ENCODE measurements at regions not wholly inside any gene's neighbourhood (a gene's known extent, or its start where the extent isn't known, plus 50 kb on each side); places are given as distances from the start of the nearest gene placed in this dataset.

DNA sequence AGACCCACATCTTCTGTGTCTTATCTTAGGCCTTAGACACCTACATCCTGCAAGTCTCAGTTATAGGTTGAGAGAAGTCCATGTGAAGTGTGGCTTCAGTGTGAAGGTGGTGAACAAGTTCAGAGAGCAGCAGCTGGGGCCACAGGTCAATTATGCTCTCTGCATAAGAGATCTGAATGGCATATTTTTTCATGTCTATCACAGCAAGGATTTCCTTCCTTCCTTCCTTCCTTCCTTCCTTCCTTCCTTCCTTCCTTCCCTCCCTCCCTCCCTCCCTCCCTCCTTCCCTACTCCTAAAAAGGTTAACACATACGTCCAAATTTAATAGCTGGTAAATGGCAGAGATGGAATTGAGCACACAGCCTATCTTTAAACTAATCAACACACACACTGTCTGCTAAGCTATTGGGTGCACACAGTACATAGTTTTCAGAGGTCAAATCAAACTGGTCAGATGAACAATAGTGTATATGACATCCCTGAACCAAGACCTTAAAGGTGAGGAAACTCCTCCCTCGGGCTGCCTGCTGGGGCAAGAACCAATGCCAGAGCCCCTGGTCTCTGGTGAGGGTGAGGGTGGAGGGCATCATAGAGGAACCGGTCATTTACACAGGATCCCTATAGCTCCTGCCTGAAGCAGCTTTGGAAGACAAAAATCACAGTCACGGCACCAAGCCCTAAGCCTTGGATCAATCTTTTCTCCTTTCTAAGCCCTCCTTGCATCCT lies 240.9 kb downstream of the ICOS start:
- no peak for DNase-seq (ENCODE audit: low read depth in 1 of 2, low spot score in 1 of 2)

DNA sequence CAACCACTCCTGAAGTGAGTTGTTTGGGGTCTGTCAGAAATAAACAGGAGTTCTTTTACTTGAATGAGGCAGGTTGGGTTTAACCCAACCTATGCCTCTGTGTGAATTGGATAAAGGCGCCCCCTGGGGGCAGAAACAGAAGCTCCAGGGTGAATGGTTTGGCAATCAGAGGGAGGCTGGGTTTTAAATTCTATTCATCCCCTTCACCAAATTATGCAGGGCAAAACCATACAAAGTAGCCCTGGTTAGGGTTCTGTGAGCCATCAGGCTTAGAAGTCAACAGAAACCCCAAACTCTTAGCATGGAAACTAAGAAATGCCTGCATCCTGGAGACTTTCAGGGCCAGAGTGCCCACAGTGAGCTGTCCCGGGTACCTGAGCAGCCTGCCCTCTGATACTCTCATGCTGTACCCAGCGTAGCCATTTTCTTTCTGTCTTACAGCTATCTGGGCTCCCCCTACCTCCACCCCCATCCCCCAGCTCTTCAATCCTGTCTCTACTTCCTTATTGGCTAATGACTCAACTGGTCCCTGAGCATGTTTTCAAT lies 241.5 kb downstream of the ICOS start:
- peak; percentile 41 to 68 for DNase-seq (ENCODE audit: low read depth in 1 of 2, low spot score in 1 of 2)

DNA sequence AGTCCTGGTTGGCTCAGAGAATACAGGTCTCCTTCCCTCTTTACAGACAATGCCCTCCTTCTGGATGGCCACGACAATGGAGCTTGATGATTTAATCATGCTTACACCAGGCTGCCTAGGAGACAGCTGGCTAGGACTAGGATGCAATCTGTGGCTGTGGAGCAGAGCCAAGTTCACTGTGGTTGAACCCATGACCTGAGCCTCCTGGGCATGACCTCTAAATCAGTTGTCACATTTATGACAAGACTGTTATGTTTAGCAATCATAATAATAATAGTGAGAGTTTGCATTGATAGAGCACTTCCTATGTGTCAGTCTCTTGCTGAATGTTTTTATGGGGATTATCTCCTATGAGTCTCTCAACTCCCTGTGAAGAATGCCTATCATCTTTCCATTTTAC lies 244.1 kb downstream of the ICOS start:
- DNase-seq (ENCODE audit: low read depth in 1 of 2, low spot score in 1 of 2): no peak

DNA sequence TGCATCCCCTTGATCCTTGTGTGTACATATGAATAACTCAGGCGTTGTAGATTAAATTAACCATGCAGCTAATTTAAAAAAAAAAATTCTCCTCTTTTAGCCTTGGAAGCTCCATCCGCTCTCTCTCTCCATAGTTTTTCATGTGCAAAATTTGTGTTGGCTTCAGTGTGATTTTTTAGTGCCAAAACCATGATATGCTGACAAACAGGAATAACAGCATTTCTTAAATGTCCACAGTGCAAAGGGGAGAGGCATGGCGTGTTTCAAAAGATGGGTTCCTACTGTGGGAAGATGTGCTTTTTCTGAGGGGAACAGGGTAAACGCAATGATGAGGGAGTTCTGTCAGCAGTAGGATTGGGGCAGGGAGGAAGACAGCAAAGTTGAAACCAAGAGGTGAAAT lies 247.0 kb downstream of the ICOS start:
- no peak for DNase-seq (ENCODE audit: low read depth in 1 of 2, low spot score in 1 of 2)

DNA sequence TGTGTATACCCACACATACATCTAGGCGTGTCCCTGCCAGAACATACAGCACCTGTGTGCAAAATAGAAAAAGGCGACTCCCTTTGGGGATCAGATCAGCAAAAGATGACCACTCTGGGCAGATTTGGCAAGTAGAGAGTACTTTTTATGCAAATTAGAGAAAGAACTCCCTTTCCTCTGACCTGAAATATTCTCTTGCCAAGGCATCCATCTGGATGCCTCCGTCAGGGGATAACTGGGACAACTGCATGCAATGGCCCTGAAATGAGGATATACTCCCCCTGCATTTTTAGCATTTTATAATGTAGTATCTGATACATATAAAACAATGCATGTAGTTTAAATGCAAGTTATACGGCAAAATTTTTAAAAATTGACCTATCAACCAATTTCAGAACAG lies 247.7 kb downstream of the ICOS start:
- no peak for DNase-seq (ENCODE audit: low read depth in 1 of 2, low spot score in 1 of 2)

DNA sequence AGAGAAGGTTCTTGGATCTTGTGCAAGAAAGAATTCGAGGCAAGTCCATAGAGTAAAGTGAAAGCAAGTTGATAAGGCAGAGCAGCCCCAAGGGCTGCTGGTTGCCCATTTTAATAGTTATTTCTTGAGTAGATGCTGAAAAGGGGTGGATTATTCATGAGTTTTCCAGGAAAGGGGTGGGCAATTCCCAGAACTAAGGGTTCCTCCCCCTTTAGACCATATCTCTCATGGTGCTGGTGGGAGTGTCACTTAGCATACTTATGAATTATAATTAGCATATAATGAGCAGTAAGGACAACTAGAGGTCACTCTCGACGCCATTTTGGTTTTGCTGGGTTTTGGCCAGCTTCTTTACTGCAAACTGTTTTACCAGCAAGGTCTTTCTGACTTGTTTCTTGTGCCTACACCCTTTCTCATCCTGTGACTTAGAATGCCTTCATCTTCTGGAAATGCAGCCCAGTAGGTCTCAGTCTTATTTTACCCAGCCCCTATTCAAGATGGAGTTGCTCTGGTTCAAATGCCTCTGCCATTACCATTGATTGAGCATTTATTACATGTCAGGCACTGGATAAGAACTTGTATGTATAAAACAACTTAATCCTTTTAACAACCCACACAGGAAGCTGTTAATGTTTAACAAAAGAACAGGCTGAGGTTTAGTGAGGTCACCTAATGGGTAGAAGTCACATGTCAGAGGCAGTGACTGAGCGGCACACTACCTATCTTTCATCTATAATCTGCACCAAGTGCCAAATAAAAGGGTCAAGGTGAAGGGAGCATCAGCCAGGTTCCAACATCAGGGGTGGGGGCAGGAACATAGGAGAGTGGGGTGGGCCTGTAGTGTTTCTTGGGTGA lies 250.9 kb downstream of the ICOS start:
- DNase-seq (ENCODE audit: low read depth in 1 of 2, low spot score in 1 of 2): no peak

DNA sequence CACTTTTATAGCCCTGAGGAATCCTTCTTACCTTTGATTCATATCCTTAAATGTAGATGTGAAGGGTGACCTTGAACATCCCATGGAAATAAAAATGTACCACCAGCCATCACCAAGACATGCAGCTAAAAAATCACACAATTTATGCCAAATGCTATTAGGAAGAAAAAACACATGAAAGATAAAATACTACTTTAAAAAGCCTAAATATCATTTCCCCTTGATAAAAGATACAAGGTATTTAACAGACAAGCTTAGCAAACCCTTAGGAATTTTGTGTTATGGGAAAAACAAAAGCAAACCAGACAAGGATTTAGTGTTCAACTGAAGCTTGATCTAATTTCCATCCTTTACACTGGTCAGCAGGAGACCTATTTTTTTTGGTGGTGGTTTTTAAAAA lies 255.0 kb downstream of the ICOS start:
- DNase-seq (ENCODE audit: low read depth in 1 of 2, low spot score in 1 of 2): no peak

DNA sequence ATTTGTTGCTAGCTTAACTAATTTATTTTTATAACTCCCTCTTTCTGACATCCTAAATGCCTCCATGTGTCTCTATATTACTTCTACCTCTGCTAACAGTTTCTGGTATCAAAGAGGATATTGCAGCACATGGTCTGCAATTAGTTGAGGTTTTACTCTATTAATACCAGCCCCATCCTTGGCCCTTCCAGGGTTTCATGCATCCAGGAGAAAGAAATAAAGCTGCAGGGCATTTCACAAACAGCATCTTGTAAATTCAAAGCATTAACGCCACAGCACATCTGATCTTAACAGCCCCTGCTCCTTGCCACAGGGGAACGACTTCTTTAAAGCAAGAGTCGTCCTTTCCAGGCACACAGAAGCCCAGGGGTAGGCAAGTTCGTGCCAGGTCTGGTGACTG lies 258.9 kb downstream of the ICOS start:
- no peak for DNase-seq (ENCODE audit: low read depth in 1 of 2, low spot score in 1 of 2)

DNA sequence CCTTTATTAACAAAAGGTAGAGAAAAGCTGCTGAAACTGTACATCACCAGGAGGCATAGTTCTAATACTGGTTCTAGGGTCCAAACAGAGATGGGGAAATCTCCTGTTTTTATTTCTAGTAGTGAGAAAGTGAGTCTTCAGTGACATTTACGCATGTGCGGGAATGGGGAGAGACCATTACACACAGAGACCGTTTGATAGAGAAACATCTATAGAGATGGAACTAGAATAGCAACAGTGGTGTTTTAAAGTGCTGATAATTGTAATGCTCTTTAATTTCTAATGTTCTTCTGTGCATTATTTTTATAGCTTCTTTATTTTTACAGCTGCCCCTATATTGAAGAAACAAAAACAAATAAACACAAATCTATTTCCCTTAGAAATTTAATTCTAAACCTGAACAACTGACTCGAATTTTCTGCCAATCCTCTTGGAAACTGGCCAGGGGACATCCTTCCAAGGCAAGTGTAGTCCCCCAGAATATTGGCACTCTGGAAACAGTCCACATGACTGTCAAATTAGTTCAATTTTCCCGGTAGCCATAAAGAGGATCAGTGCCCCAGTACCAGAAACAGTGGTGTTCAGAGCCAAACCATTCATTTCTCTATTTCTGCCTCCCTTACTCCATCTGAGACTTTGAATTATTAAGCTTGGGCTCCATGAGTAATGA lies 260.9 kb downstream of the ICOS start:
- DNase-seq (ENCODE audit: low read depth in 1 of 2, low spot score in 1 of 2): no peak

DNA sequence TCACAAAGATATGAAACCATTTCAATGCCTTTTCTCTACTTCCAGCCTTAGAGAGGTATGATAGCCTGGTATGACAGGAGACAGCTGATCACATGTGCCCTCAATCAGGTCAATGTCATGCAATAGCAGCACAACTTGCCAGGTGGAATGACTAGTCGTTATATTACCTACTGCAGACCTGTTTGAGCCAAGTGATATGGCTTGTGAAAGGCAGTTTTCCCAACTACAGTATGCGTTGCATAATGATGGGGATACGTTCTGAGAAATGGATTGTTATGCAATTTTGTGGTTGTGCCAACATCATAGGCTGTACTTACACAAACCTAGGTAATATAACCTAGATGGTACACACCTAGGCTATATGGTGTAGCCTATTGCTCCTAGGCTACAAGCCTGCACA lies 262.8 kb downstream of the ICOS start:
- no peak for DNase-seq (ENCODE audit: low read depth in 1 of 2, low spot score in 1 of 2)

DNA sequence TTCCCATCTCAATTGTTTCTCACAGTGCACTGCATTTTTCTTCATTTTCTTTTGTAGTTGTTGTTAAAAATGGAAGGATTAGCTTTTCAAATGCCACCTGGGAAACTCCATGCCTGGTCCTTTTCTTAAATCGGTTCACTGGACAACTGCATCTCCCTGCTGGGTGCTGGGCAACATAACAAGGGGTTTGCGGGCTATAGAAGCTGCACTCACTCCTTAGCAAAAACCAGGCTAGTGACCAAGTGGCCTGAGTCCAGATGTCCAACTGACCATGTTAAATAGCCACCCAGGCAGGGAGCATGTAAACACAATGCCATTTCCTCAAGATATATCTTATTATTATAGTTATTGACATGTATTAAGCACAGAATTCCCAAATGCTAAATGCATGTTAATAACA lies 264.9 kb downstream of the ICOS start:
- DNase-seq (ENCODE audit: low read depth in 1 of 2, low spot score in 1 of 2): no peak

DNA sequence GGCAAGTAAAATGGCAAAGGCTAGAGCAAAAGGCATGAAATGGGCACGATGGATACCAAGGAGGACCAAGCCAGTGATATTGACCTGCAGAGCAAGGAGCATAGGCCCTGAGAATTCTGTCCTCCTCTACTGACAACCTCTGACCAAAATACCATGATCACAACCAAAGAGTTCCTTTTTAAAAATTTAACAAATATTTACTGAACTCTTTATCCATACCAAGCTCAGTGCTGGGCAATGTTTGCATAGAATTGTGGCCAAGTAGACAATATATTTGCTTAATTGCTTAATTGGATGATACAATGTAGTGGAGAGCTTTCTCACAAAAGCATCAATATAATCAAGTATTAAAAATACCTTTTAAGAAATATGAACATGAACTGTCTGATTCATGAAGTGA lies 265.7 kb downstream of the ICOS start:
- no peak for DNase-seq (ENCODE audit: low read depth in 1 of 2, low spot score in 1 of 2)

DNA sequence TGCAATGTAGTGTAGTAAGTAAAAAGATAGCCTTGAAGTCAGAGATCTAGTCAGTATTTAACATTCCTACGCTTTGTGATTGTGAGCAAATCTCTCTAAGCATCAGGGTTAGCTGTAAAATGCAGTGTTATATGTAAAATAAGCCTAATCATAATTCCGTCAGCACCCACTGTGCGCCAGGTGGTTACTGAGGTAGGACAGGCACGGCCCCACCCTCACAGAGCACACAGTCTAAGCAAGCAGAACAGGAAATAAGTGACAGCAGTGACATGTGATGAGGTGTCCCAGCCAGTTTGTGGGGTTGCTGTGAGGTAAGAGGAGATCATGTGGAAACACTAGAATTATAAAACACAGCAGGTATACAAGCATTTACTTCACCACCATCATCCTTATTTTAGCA lies 267.1 kb downstream of the ICOS start:
- no peak for DNase-seq (ENCODE audit: low read depth in 1 of 2, low spot score in 1 of 2)

DNA sequence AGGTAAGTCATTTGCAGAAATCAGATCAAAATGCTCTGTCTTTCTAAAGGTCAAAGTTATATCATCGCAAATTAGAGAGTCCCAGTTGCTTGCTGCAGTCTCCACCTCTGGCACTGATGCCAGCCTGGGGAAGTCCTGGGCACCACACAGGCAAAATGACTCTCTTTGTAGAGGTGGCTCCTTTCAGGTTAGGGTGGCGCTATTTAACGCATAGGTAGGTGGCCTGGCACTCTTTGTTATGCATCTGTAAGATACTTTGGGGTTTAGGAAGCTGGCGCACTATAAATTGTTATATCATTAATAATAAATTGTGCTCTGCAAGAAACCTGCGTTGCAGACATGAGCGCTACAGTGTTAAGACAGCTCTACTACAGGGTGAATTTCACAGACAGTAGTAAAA lies 268.5 kb downstream of the ICOS start:
- DNase-seq (ENCODE audit: low read depth in 1 of 2, low spot score in 1 of 2): no peak

DNA sequence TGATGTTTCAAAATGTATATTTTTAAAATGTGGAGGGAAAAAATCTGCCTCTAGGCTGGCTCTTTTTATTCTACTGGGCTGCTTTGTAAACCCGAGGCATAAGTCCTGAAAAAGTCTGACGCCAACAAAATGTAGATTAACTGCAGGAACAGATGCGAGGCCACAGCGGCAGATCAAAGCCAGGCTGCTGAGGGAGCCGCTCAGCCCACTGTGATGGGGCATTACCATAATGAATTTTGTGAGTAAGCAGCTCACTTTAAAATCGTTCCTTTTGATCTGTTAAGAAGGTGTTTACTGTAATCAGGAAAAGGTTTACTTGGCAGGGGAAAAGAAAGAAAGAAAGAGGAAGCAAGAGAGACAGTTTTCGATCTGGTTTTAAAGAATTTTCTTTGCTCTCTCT lies 269.0 kb downstream of the ICOS start:
- DNase-seq (ENCODE audit: low read depth in 1 of 2, low spot score in 1 of 2): no peak

DNA sequence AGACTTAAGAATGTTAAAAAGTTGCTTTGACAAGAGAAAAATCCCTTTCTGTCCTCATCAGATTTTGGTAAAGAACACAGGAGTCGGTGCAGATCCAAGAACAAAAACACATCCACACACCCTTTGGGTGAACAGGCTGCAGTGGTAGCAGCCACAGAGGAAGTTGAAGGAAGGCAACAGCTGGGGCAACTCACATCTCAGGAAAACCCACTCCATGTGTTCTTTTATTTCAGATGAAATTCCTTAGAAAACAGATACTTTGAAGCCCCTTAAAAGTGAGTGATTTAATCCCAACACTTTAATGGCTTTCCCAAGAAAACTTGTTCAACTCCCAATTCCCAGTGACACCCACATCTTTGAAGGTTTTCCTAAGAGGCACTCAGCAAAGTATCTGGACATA lies 271.3 kb downstream of the ICOS start:
- no peak for DNase-seq (ENCODE audit: low read depth in 1 of 2, low spot score in 1 of 2)

DNA sequence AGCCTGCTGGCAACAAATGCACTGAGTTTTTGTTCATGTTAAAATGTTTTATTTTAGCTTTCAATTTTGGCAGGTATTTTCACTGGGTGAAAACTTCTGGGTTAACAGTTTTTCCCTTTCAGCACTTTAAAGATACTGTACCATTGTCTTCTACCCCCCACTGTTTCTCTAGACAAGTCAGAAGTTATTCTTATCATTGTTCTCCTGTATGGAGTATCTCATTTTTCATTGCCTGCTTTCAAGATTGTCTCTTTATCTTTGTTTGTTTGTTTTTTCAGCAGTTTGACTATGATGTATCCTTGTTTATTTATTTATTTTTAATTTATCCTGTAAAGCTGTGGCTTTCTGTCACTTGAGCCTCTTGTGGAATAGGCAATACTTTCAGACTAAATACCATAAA lies 277.0 kb downstream of the ICOS start:
- no peak for DNase-seq (ENCODE audit: low read depth in 1 of 2, low spot score in 1 of 2)

DNA sequence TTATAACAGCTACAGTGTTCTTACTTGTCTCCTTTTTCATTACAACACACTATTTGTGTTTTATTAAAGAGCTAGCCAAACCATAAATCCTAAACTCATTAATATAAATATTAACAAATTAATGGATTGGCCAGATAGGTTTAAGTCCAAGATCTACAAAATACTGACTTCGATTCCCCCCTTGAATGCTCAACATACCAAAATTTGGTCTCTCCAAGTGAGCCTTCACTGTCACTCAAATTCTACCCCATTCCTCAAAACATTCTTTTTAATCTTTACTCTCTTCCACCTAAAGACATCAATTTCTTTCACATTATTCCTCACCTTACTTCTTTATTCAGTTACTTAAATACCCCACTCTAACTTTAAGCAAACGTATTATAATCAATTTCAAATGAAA lies 281.5 kb downstream of the ICOS start:
- no peak for DNase-seq (ENCODE audit: low read depth in 1 of 2, low spot score in 1 of 2)

DNA sequence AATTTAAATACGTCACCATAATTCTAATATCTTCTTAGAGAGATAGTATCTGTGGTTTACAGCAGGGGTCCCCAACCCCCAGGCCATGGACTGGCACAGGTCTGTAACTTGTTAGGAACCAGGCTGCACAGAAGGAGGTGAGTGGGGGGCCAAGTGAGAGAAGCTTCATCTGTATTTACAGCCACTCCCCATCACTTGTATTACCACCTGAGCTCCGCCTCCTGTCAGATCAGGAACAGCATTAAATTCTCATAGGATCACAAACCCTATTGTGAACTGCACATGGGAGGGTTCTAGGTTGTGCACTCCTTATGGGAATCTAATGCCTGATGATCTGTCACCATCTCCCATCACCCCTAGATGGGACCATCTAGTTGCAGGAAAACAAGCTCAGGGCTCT lies 282.6 kb downstream of the ICOS start:
- DNase-seq (ENCODE audit: low read depth in 1 of 2, low spot score in 1 of 2): no peak

DNA sequence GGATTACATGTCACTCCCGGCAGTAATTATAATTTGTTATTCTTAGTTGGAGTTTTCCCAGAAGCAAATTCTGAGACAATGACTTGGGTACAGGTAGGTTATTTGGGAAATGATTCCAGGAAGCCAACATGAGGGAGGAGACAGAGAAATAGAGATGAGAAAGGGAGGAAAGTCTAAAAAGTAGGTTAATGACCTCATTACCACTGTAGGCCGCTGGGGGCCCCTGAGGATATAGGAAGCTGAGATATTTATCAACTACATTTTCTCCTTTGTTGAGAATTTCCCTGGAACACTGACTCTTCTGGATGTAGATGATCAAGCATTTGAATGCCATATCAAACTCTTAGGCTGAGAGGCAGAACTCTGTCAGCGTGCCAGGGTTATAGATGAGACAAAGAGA lies 284.3 kb downstream of the ICOS start:
- no peak for DNase-seq (ENCODE audit: low read depth in 1 of 2, low spot score in 1 of 2)

DNA sequence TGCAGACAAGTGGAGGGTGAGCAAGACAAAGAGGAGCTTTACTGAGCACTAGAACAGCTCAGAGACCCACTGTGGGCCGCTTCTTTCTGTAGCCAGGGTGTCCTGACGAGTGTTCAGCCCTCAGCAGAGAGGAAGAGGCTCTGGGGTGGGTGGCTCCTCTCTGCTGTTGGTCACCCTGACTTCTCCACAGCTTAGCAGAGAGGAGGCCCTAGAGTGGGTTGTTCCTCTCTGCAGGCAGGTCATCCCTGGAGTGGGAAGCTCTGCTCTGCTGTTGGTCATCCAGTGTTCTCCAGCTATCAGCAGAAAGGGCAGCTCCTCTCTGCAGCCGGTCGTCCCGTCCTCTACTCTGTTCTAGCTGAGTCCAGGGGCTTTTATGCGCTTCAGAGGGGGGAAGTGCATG lies 286.5 kb downstream of the ICOS start:
- DNase-seq (ENCODE audit: low read depth in 1 of 2, low spot score in 1 of 2): no peak

DNA sequence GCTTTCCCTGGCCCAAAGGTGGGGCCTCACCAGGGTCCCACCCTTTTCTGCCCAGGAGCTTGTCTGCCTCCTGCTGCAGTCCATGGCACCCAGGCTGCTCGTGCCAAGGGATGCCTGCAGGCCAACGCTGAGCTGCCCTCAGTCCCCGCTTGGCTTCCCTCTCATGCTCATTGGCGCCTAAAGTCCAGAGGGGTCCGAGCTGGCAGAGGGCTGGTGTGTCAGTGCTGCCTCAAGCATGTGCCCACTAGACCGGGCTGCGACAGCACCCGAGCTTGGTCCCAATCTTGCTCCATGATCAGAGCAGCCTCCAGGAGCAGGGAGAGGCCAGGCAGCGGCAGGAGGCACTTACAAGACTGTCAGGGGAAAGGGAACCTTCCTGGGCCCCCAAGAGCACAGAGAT lies 287.0 kb downstream of the ICOS start:
- DNase-seq (ENCODE audit: low read depth in 1 of 2, low spot score in 1 of 2): no peak

Data from stimulated activated CD4-positive, alpha-beta T cell treated with anti-CD3 and anti-CD28 coated beads, Interleukin-15, amount 100 ng/mL, for 1 hour (primary cell).